H1 (cell line): ENCODE measurements at regions not wholly inside any gene's neighbourhood (a gene's known extent, or its start where the extent isn't known, plus 50 kb on each side); places are given as distances from the start of the nearest gene placed in this dataset.

Experiments used
- CTCF ChIA-PET: fragments of 300-600 bp; sonication (Branson Sonifier 250); formaldehyde crosslinking; loops from one replicate; lab custom pipeline; 2021; ENCODE audit not compliant: partially characterized antibody; lab: Charles Lee
- POLR2A ChIA-PET: fragments of 300-600 bp; sonication (Branson Sonifier 250); formaldehyde crosslinking; loops from one replicate; lab custom pipeline; 2021; ENCODE audit warnings: inconsistent platforms; ENCODE audit not compliant: partially characterized antibody; lab: Charles Lee
- DNase-seq, 2 experiments: peaks; one replicate each; pipeline versions ENCODE4 v3.0.0 to v3.0.0-alpha.2; 2010 to 2022; ENCODE audit warnings: low spot score in 2 of 2, low read depth in 1 of 2, mixed read lengths in 1 of 2
- FAIRE-seq: peaks from 2 replicates; lab custom pipeline; 2011; peaks lifted over from hg19 to GRCh38; lab: Jason Lieb, UNC
- H2AFZ ChIP-seq: 2 replicates; pipeline ENCODE4 v1.8.1; 2012; ENCODE audit warnings: low read length, inconsistent platforms
- H2AK5ac ChIP-seq: 2 replicates; pipeline ENCODE4 v1.6.1; 2013; ENCODE audit warnings: low read depth, low read length
- H2BK120ac ChIP-seq: replicated peaks from 2 replicates; pipeline ENCODE3; 2013; ENCODE audit warnings: low read depth, low read length, inconsistent platforms
- H2BK12ac ChIP-seq: 2 replicates; pipeline ENCODE4 v1.6.1; 2013; ENCODE audit warnings: low read depth, low read length
- H2BK15ac ChIP-seq: 2 replicates; pipeline ENCODE4 v1.6.1; 2013; ENCODE audit warnings: low read length
- H2BK20ac ChIP-seq: 2 replicates; pipeline ENCODE4 v1.6.1; 2013; ENCODE audit warnings: low read length
- H2BK5ac ChIP-seq: 2 replicates; pipeline ENCODE4 v1.6.1; 2013; ENCODE audit warnings: low read depth, low read length
- H3K14ac ChIP-seq: 2 replicates; pipeline ENCODE4 v1.6.1; 2013; ENCODE audit warnings: inconsistent platforms; ENCODE audit not compliant: insufficient read length
- H3K18ac ChIP-seq: 2 replicates; pipeline ENCODE4 v1.6.1; 2013; ENCODE audit warnings: low read length; ENCODE audit errors: extremely low read depth
- H3K23ac ChIP-seq: 2 replicates; pipeline ENCODE4 v1.6.1; 2013; ENCODE audit warnings: inconsistent platforms; ENCODE audit not compliant: insufficient read length
- H3K23me2 ChIP-seq: 2 replicates; pipeline ENCODE4 v1.6.1; 2013; ENCODE audit warnings: low read depth, low read length
- H3K27ac ChIP-seq: 2 replicates; pipeline ENCODE4 v1.6.1; 2011; ENCODE audit warnings: low read depth, low read length, inconsistent platforms
- H3K27me3 ChIP-seq, 4 experiments: replicated peaks in 1 of 4; 1 replicate in 1 of 4; 2 replicates in 3 of 4; pipeline versions ENCODE4 v1.6.1 to v1.8.1; 2011 to 2013; ENCODE audit warnings: low read length in 3 of 4, mild to moderate bottlenecking in 3 of 4, inconsistent platforms in 2 of 4, mixed read lengths in 2 of 4, moderate library complexity in 1 of 4; ENCODE audit not compliant: control insufficient read depth in 3 of 4, insufficient read depth in 3 of 4; ENCODE audit errors: extremely low read depth in 1 of 4
- H3K36me3 ChIP-seq, 4 experiments: 2 replicates each; pipeline versions ENCODE4 v1.6.1 to v1.8.1; 2011 to 2013; ENCODE audit warnings: mild to moderate bottlenecking in 4 of 4, low read length in 3 of 4, moderate library complexity in 2 of 4, control low read depth in 1 of 4, inconsistent platforms in 1 of 4; ENCODE audit not compliant: insufficient read depth in 4 of 4, control insufficient read depth in 2 of 4
- H3K4ac ChIP-seq: replicated peaks from 2 replicates; pipeline ENCODE3; 2013; ENCODE audit warnings: low read length, low read depth, mixed read lengths, inconsistent platforms; ENCODE audit not compliant: insufficient read length
- H3K4me1 ChIP-seq, 4 experiments: replicated peaks in 1 of 4; 1 replicate in 1 of 4; 2 replicates in 3 of 4; pipeline versions ENCODE4 v1.6.1 to v1.8.1; 2011 to 2013; ENCODE audit warnings: low read length in 3 of 4, inconsistent platforms in 2 of 4, mixed read lengths in 1 of 4; ENCODE audit not compliant: insufficient read depth in 4 of 4, control insufficient read depth in 3 of 4
- H3K4me2 ChIP-seq, 2 experiments: 2 replicates each; pipeline versions ENCODE4 v1.6.1 to v1.8.1; 2011 to 2013; ENCODE audit warnings: low read depth in 2 of 2, low read length in 2 of 2, control low read depth in 1 of 2, inconsistent platforms in 1 of 2, mild to moderate bottlenecking in 1 of 2; ENCODE audit not compliant: insufficient read depth in 1 of 2
- H3K4me3 ChIP-seq, 4 experiments: fragments of 200-600, 300-600 bp in 1 of 4; sonication (generic), shearing (Covaris generic), sonication (Bioruptor Twin) in 1 of 4; 2 replicates each; pipeline versions ENCODE4 v1.5.1 to v1.8.1; 2011 to 2016; ENCODE audit warnings: low read length in 4 of 4, low read depth in 3 of 4, control low read depth in 2 of 4, inconsistent platforms in 2 of 4, mild to moderate bottlenecking in 2 of 4, mixed read lengths in 1 of 4, moderate library complexity in 1 of 4; ENCODE audit not compliant: insufficient read depth in 2 of 4; ENCODE audit errors: extremely low read depth in 1 of 4
- H3K56ac ChIP-seq: replicated peaks from 2 replicates; pipeline ENCODE3; 2013; ENCODE audit warnings: low read depth, mild to moderate bottlenecking, mixed read lengths, low read length, inconsistent platforms; ENCODE audit not compliant: insufficient read length
- H3K79me1 ChIP-seq: 2 replicates; pipeline ENCODE4 v1.6.1; 2013; ENCODE audit warnings: low read depth, low read length, control low read depth
- H3K79me2 ChIP-seq, 2 experiments: 2 replicates each; pipeline versions ENCODE4 v1.6.1 to v1.8.1; 2012 to 2013; ENCODE audit warnings: low read length in 2 of 2, mild to moderate bottlenecking in 2 of 2, inconsistent platforms in 1 of 2; ENCODE audit not compliant: insufficient read depth in 2 of 2, control insufficient read depth in 1 of 2
- H3K9ac ChIP-seq, 4 experiments: replicated peaks in 1 of 4; 1 replicate in 1 of 4; 2 replicates in 3 of 4; pipeline versions ENCODE4 v1.6.1 to v1.8.1; 2011 to 2013; ENCODE audit warnings: low read depth in 3 of 4, low read length in 3 of 4, control low read depth in 2 of 4, mild to moderate bottlenecking in 2 of 4, moderate library complexity in 2 of 4, inconsistent platforms in 1 of 4; ENCODE audit errors: extremely low read depth in 1 of 4
- H3K9me3 ChIP-seq, 2 experiments: 2 replicates each; pipeline versions ENCODE4 v1.6.1 to v1.8.1; 2012 to 2013; ENCODE audit warnings: mild to moderate bottlenecking in 2 of 2, moderate library complexity in 2 of 2, control low read depth in 1 of 2, inconsistent platforms in 1 of 2, low read depth in 1 of 2, low read length in 1 of 2, mixed read lengths in 1 of 2; ENCODE audit not compliant: insufficient read depth in 2 of 2
- H4K20me1 ChIP-seq, 2 experiments: replicated peaks in 1 of 2; 2 replicates each; pipeline versions ENCODE3 to v1.8.1; 2011 to 2013; ENCODE audit warnings: inconsistent platforms in 2 of 2, low read length in 2 of 2, mild to moderate bottlenecking in 1 of 2; ENCODE audit not compliant: insufficient read depth in 2 of 2, control insufficient read depth in 1 of 2
- H4K5ac ChIP-seq: 2 replicates; pipeline ENCODE4 v1.6.1; 2013; ENCODE audit warnings: low read length, low read depth, mixed read lengths, inconsistent platforms; ENCODE audit not compliant: insufficient read length
- H4K8ac ChIP-seq: 2 replicates; pipeline ENCODE4 v1.8.0; 2013; ENCODE audit warnings: mild to moderate bottlenecking, moderate library complexity, low read length, inconsistent platforms; ENCODE audit not compliant: insufficient read depth; ENCODE audit errors: extremely low read depth
- H4K91ac ChIP-seq: replicated peaks from 2 replicates; pipeline ENCODE3; 2013; ENCODE audit warnings: low read length, mixed read lengths, inconsistent platforms; ENCODE audit not compliant: insufficient read length
- BRCA1 ChIP-seq: IDR thresholded peaks from 2 replicates; pipeline ENCODE4 v1.6.1; 2012; ENCODE audit warnings: low read depth, low read length, improper control_type of control experiment
- CTCF ChIP-seq, 3 experiments: IDR thresholded peaks; 1 replicate in 2 of 3; 2 replicates in 1 of 3; pipeline versions ENCODE4 v1.5.1 to v1.6.1; 2011; ENCODE audit warnings: low read length in 3 of 3, mild to moderate bottlenecking in 3 of 3, inconsistent platforms in 2 of 3, low read depth in 1 of 3, moderate library complexity in 1 of 3; ENCODE audit not compliant: insufficient read depth in 1 of 3; ENCODE audit errors: control extremely low read depth in 1 of 3
- GTF2F1 ChIP-seq: IDR thresholded peaks from 2 replicates; pipeline ENCODE4 v1.6.1; 2012; ENCODE audit warnings: low read depth, low read length, improper control_type of control experiment, borderline replicate concordance
- HDAC6 ChIP-seq: IDR thresholded peaks from one replicate; pipeline ENCODE4 v1.7.1; 2012; ENCODE audit warnings: low read depth, mild to moderate bottlenecking, inconsistent platforms, low read length, moderate library complexity
- JUN ChIP-seq: IDR thresholded peaks from 2 replicates; pipeline ENCODE4 v1.6.1; 2011; ENCODE audit warnings: low read depth, mild to moderate bottlenecking, improper control_type of control experiment, low read length
- JUND ChIP-seq: IDR thresholded peaks from 2 replicates; pipeline ENCODE4 v1.6.1; 2011; ENCODE audit warnings: mild to moderate bottlenecking, improper control_type of control experiment, low read length
- MAFK ChIP-seq: IDR thresholded peaks from 2 replicates; pipeline ENCODE4 v1.6.1; 2012; ENCODE audit warnings: low read depth, mild to moderate bottlenecking, improper control_type of control experiment, low read length
- RFX5 ChIP-seq: IDR thresholded peaks from 2 replicates; pipeline ENCODE4 v1.6.1; 2011; ENCODE audit warnings: low read depth, low read length, improper control_type of control experiment, borderline replicate concordance
- SP2 ChIP-seq: IDR thresholded peaks from 2 replicates; pipeline ENCODE4 v1.6.1; 2012; ENCODE audit warnings: mild to moderate bottlenecking, low read length, inconsistent platforms
- TAF7 ChIP-seq: optimal IDR thresholded peaks from 2 replicates; pipeline ENCODE3; 2011; ENCODE audit warnings: low read depth, mild to moderate bottlenecking, inconsistent platforms, low read length, moderate library complexity, borderline replicate concordance
- WGBS, 2 experiments: shearing (Covaris generic) in 1 of 2; methylation state at CpG; one replicate each; pipeline versions ENCODE4 v1.1.6 to v1.1.7; 2013 to 2015; ENCODE audit warnings: low lambda C conversion rate in 2 of 2, mixed read lengths in 2 of 2, inconsistent platforms in 1 of 2, low coverage in 1 of 2, missing lambda C conversion rate in 1 of 2; ENCODE audit not compliant: insufficient replicate concordance in 2 of 2, insufficient coverage in 1 of 2, insufficient read length in 1 of 2; ENCODE audit errors: extremely low coverage in 1 of 2, missing lambda C conversion rate in 1 of 2; 5-methylcytosine and 5-hydroxymethylcytosine counted together

- Histone ChIP-seq H3K9me3 (no peaks in the 10 kb centered on the region), H2BK15ac (no peak overlapping the region), H3K4me3 (no peak overlapping the region), H4K5ac (no peak overlapping the region), H3K36me3 (no peaks in the 10 kb centered on the region), H3K23ac (no peak overlapping the region), H3K27ac (no peak overlapping the region), H2BK120ac (no peak overlapping the region), H4K91ac (no peak overlapping the region), H2AFZ (no peak overlapping the region), H2BK12ac (no peak overlapping the region), H3K18ac (no peak overlapping the region), H3K79me1 (no peaks in the 10 kb centered on the region), H3K27me3 (no peaks in the 10 kb centered on the region), H3K23me2 (no peaks in the 10 kb centered on the region), H3K14ac (no peak overlapping the region), H3K4ac (no peak overlapping the region), H4K20me1 (no peaks in the 10 kb centered on the region), H3K9ac (no peak overlapping the region), H3K4me2 (no peak overlapping the region), H4K8ac (no peak overlapping the region), H3K4me1 (no peaks in the 10 kb centered on the region), H2AK5ac (no peak overlapping the region), H3K79me2 (no peaks in the 10 kb centered on the region), H3K56ac (no peak overlapping the region), H2BK5ac (no peak overlapping the region), H2BK20ac (no peak overlapping the region)
- TF ChIP-seq HDAC6 (no peak), RFX5 (no peak), TAF7 (no peak), CTCF (IDR thresholded peaks at IDR 0.05; ENCODE audit: control extremely low read depth in 1 of 3, insufficient read depth in 1 of 3, low read depth in 1 of 3, low read length in 3 of 3) (no peak), SP2 (no peak), GTF2F1 (no peak), JUN (no peak), JUND (no peak), MAFK (no peak), BRCA1 (no peak)
- DNase-seq (no peak), FAIRE-seq (no peak)
- WGBS, 2 experiments, result 95% methylated on average over 6 of the region's 6 CpGs; no CpG with 5 or more reads in 1 of the 2 experiments
- POLR2A ChIA-PET, result no interaction called here
- CTCF ChIA-PET, result interaction anchor here (0.6 to 19.3 kb wide), 11 partner anchors 8 to 286 kb away, joined by 3 to 326 read pairs (median 6); no protein-coding TSS in a partner anchor
Measured at GRCh38 chr11:33978376-33978775, 73.2 kb upstream of the CAPRIN1 start.
